GM18505 (cell line): ENCODE measurements at regions not wholly inside any gene's neighbourhood (a gene's known extent, or its start where the extent isn't known, plus 50 kb on each side); places are given as distances from the start of the nearest gene placed in this dataset.

ENCODE experiments used
- ATAC-seq: cut with Tn5 transposase; IDR thresholded peaks from one replicate; pipeline ENCODE4 v1.9.1; 2021; ENCODE audit not compliant: unreplicated experiment
- POLR2A ChIP-seq: IDR thresholded peaks from 4 replicates; pipeline ENCODE4 v1.6.1; 2011; ENCODE audit warnings: borderline replicate concordance; ENCODE audit not compliant: insufficient read depth, insufficient read length; ENCODE audit errors: extremely low read depth

- TF ChIP-seq POLR2A: no peak
- ATAC-seq: no peak
Observed at GRCh38 chr5:1707467-1707866, 92.2 kb downstream of the MRPL36 start.

- TF ChIP-seq POLR2A: no peak
- ATAC-seq: no peak
Observed at GRCh38 chr5:1706428-1706827, 93.2 kb downstream of the MRPL36 start.

GRCh38 chr5:1706021-1706420, 93.6 kb downstream of the MRPL36 start:
- ATAC-seq: no peak
- TF ChIP-seq POLR2A: no peak

GRCh38 chr5:1704676-1705075, 95.0 kb downstream of the MRPL36 start:
- no peak for TF ChIP-seq POLR2A
- ATAC-seq: no peak

DNA sequence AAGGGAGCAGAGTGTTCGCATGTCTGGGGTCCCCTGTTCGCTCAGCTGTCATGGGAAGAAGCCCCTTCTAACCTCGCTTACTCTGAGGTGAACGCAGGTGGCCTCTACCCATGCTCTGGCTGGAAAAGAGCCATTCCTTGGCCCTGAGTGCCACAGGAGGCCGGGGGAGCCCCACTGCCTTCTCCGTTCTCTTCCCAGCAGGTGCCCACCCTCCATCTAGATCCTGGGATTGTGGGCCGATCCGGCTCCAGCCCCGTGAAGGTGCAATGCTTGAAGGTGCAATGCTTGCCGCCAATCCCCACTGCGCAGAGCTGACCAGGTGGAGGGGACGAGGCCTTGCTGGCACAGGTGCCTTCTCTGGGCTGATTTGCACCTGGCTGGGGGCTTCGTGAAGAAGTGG, 95.4 kb downstream of the MRPL36 start:
- ATAC-seq: no peak
- no peak for TF ChIP-seq POLR2A

GRCh38 chr5:1703352-1704050, 96.1 kb downstream of the MRPL36 start:
- no peak for ATAC-seq
- no peak for TF ChIP-seq POLR2A

DNA sequence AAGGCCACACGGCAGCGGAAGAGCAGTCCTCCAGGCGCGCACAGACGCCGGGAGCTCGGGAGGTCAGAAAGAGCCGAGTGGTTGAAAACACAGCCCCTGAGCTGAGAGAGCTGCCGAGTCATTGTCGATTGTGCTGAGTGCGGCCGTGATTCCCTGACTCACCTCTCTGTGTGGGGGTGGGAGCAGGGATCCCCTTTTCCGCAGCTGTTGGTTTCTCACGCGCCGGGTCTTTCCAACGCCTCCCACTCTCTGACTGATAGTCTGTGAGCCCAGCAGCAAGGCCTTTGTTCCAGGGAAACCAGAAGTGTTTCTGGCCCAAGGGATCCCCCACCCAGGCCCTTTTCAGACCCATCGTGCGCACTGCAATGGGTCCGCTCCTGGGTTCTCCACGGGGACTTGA, 97.3 kb downstream of the MRPL36 start:
- no peak for TF ChIP-seq POLR2A
- no peak for ATAC-seq

DNA sequence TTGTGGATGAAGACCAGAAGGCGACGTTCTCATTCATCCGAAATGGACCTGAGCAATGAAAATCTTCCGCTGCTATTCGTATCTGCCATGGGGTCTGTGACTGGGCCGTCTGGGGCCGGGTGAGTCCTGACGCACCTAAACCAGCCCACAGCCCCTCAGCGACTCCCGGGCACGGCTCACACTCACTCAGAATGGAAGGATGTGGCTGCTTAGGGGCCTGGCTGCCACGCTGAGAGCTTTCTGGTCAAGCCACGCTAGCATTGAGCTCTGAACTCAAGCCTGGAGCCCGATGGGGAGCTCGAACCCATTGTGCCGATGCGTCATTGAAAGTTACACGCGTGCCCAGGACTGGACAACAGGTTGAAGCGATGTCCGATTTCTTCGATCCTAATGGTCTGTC, 97.8 kb downstream of the MRPL36 start:
- no peak for ATAC-seq
- no peak for TF ChIP-seq POLR2A

DNA sequence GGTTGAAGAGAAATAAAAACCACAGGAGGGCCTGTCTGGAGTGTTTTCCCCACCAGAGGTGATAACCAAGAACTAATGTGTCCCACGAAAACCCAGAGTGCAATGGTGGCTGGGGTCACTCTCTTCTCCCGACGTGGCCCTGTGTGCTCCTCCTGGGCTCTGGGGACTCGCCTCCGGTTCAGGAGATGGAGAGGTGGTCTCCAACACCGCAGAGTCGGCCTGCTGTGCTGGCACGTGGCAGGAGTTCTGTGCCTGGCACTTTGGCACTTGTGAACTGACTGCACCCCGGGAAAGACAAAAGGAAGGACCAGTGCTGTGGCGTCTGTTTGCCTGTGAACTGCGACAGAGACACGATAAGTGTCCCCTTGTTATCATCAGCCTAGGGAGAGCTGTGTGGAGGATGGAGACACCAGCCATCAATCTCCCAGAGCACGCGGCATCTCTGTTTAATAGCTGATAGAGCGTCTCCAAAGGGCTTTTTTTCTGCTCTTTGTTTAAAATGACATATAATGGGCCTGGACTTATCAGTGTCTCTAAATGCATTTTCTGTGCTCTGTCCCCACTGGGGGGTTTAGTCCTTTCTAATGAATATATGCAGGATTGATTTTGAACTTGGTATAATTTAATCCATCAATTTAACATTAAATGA, 98.3 kb downstream of the MRPL36 start:
- TF ChIP-seq POLR2A: no peak
- no peak for ATAC-seq

- no peak for ATAC-seq
- no peak for TF ChIP-seq POLR2A
Observed at GRCh38 chr5:1699394-1699793, 100.2 kb downstream of the MRPL36 start.

DNA sequence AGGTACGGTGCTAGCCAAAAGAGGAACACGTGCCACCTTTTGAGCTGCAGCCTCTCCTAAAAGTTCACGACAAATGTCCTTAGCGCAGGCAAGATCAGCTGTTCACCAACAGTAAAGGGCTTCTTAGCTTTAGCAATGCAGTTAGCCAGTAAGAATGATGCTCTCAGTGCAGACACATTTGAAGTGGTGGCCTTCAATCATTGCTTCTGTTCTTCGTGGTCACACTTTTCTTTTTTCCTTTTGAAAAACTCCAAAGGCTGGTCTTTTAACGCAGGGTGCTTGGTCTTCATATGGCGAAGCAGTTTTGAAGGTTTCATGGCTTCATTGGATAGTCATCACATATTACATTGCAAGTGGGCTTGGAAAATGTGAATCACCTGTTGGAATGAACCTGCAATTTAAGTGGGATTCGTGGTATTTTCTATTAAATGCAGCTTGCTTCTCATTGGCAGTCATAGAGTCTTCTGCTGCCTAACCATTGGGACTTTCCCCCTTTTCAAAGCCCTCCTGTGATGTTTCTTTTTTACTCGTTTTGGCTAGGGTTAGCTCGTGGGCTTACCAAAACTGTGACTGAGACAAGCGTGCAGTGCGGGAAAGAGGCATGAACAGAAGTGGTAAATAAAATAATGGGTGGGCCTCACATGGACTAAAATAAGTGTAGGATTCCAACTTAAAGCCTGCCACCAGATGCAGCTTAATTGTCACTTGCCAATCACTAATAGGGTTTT, 100.9 kb downstream of the MRPL36 start:
- ATAC-seq: no peak
- TF ChIP-seq POLR2A: no peak

DNA sequence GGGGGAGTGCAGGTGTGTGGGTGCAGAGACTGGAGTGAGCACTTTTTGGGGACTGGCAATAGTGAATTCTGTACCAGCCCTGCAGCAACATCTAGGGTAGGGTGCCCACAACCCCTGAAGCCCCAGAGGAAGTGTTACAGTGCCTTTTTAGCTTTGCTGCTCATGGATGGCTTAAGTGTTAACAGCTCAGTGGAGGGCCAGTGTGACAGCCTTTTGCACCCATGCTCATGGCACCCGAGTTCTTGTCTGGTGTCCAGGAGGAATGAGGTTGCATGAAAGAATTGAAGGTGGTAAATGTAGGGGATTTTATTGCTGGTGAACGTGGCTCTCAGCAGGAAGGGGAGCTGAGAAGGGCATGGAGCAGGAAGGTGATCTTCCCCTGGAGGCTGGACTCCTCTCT, 107.3 kb downstream of the MRPL36 start:
- no peak for TF ChIP-seq POLR2A
- ATAC-seq: no peak

- ATAC-seq: no peak
- no peak for TF ChIP-seq POLR2A
Observed at GRCh38 chr5:1687301-1687970, 112.2 kb downstream of the MRPL36 start.
